HG02840 (cell line): ENCODE measurements at regions not wholly inside any gene's neighbourhood (a gene's known extent, or its start where the extent isn't known, plus 50 kb on each side); places are given as distances from the start of the nearest gene placed in this dataset.

Experiments used
- ATAC-seq: cut with Tn5 transposase; IDR thresholded peaks from one replicate; pipeline ENCODE4 v1.9.1; 2021; ENCODE audit warnings: mild to moderate bottlenecking, moderate library complexity, moderate number of reproducible peaks; ENCODE audit not compliant: unreplicated experiment, low FRiP score

DNA sequence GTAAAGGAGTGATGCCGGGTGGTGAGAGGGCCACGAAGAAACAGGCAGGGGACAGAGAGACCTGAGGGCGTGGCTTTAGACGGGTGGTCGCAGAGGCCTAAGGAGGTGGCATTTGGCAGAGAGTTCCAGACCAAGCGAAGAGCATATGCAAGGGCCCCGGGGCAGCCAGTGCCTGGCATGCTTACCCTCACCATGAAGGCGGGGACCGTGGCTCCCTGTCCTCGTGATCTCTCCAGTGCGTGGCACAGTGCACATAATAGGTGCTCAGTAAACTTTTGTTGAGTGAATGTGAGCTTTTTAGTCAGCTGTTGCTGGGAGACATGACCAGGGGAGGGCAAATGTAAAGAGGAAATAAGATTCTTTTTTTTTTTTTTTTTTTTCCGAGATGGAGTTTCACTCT, 245.6 kb upstream of the GSE1 start:
- ATAC-seq: no peak

DNA sequence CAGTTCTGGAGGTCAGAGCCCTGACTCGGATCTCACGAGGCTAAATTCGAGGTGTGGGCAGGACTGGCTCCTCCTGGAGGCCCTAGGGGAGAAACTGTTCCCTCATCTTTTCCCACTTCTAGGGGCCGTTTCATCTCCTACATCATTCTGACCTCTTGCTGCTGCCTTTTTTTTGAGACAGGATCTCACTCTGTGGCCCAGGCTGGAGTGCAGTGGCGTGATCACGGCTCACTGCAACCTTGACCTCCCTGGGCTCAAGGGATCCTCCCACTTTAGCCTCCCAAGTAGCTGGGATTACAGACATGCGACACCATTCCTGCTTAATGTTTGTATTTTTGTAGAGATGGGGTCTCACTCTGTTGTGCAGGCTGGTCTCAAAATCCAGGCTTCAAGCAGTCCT, 244.1 kb upstream of the GSE1 start:
- ATAC-seq: no peak

DNA sequence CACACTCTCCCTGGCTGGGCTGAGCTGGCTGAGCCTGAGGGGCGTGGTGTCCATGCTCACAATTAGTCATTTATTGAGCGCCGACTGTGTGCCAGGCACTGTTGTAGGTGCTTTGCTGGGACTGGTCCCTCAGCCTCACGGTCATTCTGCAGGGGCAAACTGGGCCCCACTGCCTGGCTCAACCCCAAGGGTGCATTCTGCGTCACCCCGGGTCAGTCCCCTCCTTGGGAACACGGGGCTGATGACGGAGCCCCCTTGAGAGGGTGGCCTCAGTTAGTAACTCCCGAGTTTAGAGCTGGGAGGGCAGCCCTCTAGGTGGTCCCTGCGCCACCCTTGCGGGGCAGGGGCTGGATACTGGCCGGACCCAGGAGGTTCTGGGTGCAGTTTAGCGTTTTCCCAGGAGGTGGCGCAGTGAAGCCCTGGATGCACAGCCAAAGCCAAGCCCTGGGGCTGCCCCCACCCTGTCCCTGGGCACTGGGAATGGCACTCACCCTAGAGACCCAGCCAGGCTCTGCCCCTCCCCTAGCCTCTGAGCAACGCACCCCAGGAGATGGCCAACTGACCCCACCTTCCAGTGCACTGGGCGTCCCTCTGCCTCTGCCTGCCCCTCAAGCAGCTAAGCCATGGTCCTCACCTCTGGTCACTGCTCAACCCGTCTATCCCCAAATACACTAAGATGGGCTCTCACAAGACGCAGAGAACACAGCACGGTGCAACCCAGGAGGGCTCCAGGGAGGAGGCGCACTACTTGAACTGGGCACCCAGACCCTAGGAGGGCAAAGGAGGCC, 243.2 kb upstream of the GSE1 start:
- ATAC-seq: no peak

DNA sequence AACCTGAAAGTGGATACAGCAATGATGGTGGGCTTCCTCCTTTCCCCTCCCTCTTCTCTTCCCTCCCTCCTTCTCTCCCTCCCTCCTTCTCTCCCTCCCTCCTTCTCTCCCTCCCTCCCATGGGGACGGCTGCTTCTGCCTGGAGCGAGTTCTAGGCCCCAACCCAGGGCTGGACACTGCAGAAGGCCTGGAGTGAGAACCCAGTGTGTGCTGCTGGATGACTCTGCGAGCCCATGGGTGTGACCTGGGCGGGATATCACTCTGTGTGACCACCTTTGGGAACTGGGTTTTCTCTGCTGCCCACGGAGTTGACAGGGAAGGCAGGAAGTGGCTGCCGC, 242.6 kb upstream of the GSE1 start:
- no peak for ATAC-seq

GRCh38 chr16:85370881-85371651, 242.1 kb upstream of the GSE1 start:
- ATAC-seq: no peak

- ATAC-seq: no peak
Observed at GRCh38 chr16:85371948-85372347, 241.2 kb upstream of the GSE1 start.

GRCh38 chr16:85372627-85373372, 240.3 kb upstream of the GSE1 start:
- no peak for ATAC-seq

- ATAC-seq: no peak
Observed at GRCh38 chr16:85373741-85374570, 239.2 kb upstream of the GSE1 start.

GRCh38 chr16:85374571-85374872, 238.6 kb upstream of the GSE1 start:
- ATAC-seq: no peak

DNA sequence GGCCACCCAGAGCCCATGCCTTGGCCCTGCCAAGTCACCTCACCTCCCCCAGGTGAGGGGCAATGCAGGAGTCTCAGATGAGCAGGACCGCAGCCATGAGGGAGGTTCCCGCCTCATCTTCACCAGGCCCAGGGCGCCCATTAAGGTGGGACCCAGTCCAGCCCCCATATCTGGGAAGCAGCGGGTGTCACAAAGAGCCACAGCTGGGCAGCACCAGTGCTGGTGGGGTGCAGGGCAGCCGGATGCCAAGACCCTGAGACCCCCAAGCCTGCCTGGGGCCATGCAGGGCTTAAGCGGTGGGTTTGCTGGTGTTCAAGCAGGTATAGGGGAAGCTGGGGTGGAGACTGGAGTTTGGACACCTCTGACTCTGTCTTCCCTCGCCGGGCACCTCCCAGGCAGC, 237.8 kb upstream of the GSE1 start:
- ATAC-seq: no peak

DNA sequence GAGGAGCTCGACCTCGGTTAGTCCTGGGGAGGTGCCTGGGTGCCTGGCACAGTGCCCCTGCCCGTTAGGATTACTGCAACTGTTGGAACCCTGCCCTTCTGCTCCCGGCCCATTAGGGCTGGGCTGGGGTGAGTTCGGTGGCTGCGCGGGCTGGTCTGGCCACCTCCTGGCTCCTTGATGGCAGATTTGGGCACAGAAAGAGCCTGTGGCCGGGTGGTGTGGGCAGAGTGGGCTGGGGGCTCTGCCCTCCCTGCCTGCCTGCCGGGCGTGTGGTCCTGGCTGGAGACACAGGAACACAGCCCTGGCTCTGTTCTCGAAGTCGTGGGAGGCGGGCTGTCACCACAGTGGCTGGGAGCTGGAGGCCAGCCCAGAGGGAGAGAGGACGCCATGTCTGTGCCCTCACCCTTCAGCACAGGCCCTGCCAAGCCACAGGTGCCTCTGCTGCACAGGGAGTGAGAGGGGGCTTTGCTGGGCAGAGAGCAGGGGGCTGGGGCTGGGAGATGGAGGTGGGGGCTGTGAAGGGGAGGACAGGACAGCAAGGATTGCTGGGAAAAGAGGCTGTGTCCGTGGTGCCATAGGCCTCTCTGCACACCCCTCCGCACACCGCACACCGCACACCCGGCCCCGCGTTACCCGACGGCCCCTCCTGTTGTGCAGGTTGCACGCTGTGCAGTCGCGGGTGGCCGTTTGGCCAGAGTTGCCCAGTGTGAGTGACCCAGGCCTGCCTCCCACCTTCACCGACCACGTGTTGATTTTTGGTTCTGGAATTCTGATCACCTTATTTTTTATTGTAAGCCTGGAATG, 236.6 kb upstream of the GSE1 start:
- ATAC-seq: no peak

DNA sequence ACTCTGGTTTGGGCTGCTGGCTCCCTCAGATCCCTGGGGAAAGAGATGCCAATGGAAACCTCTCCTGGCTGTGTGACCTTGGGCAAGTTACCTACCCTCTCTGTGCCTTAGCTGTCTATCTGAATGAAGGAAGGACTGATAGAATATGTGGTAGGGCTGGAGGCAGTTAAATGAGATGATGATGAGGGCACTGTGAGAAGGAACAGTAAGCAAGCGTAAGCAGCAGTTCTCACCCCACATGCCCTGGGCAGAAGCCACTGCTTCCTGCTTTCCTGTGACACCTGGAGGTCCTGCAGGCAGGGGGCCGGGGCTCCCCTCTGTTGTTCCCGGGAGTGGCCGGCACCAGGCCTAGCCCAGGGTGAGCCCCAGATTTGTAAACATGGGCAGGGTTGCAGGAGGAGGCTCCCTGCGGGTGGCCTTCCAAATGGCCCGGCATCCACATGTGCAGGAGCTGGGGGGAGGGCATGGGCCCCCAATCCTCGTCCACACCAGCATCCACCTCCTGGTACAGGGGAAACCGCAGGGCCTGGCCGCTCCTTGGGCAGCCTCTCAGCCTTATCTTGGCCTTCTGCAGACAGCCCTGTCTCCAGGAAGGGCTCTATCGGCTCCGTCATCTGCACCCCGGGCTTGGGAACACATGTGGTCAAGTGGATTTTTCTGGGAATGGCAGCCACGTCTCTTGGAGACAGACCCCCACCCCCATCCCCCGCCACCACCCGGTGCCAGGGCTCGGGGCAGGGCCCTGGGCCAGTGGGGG, 235.6 kb upstream of the GSE1 start:
- no peak for ATAC-seq

- no peak for ATAC-seq
Observed at GRCh38 chr16:85378145-85379040, 234.7 kb upstream of the GSE1 start.

GRCh38 chr16:85379041-85380001, 233.8 kb upstream of the GSE1 start:
- ATAC-seq: no peak

DNA sequence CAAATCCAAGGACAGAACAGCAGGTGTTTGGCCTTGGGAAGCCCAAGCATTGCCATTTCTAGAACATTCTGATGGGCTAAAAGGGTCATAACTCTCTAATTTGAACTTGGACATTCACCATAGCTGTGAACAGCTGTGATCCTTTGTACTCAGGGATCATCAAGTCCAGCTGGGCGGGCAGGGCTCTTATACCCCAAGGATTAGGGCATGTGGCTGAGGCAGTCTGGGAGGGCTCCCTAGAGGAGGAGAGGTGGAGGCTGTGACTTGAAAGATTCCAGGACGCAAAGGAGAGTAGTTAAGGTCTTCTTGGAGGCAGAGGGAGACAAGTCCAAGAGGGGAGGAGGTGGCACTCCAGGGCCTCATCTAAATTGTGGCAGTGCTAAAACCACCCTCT, 233.1 kb upstream of the GSE1 start:
- no peak for ATAC-seq

- no peak for ATAC-seq
Observed at GRCh38 chr16:85380905-85381737, 232.0 kb upstream of the GSE1 start.
